ENCODE measurements at regions not wholly inside any gene's neighbourhood (a gene's known extent, or its start where the extent isn't known, plus 50 kb on each side); places are given as distances from the start of the nearest gene placed in this dataset.

DNA sequence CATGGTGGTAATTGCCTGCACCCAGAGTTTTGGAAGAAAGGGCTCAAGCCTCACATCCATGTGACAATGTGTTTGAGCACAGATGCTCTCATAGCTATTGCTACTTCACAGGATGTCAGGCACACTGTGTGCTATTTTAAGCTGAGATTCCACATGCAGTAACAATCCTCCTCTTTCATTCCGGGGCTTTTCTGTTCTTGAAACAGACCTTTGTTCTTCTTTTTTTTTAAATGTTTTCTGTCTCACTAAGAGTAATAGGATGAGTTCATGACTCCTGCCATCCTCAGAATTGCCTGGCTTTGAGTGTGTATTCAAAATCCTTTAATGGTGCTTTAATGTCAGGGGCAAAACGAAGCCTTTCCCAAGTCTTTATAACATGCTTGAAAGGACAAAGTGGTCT lies 198.9 kb downstream of the ABCC12 start:
- Mint-ChIP-seq H3K4me3 (ENCODE audit: unreplicated experiment) (no peak overlapping the region), H3K4me1 (ENCODE audit: low read depth) (no peaks in the 10 kb centered on the region), H3K27me3 (ENCODE audit: low read depth) (peaks cover 23% of the 10 kb centered on the region), H3K27ac (ENCODE audit: unreplicated experiment) (no peak overlapping the region), H3K9me3 (ENCODE audit: low read depth) (no peaks in the 10 kb centered on the region), H3K36me3 (ENCODE audit: low read depth) (no peaks in the 10 kb centered on the region)
- no peak for DNase-seq (ENCODE audit: low spot score)
- TF ChIP-seq, protein P1, sequence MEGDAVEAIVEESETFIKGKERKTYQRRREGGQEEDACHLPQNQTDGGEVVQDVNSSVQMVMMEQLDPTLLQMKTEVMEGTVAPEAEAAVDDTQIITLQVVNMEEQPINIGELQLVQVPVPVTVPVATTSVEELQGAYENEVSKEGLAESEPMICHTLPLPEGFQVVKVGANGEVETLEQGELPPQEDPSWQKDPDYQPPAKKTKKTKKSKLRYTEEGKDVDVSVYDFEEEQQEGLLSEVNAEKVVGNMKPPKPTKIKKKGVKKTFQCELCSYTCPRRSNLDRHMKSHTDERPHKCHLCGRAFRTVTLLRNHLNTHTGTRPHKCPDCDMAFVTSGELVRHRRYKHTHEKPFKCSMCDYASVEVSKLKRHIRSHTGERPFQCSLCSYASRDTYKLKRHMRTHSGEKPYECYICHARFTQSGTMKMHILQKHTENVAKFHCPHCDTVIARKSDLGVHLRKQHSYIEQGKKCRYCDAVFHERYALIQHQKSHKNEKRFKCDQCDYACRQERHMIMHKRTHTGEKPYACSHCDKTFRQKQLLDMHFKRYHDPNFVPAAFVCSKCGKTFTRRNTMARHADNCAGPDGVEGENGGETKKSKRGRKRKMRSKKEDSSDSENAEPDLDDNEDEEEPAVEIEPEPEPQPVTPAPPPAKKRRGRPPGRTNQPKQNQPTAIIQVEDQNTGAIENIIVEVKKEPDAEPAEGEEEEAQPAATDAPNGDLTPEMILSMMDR (IDR thresholded peaks at IDR 0.05) = no peak

DNA sequence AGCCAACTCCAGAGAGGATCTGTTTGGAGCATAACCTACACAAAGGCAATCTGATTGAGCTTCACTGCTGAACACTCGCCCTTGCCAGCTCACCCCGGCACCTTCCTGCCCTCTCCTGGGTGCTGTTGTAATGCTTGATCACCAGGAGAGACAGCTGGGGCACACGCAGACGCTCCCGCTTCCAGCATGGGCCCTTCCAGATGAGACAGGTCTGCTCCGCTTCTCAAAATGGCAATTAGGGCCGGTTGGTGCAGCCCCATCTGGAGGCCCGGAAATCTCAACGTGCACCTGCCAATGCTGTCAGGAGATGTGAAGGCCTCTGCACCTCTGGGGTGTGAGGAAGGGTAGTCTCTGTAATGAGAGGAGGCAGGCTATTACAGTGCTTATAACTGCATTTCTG lies 206.1 kb downstream of the ABCC12 start:
- Mint-ChIP-seq H3K4me1 (ENCODE audit: low read depth) (no peaks in the 10 kb centered on the region), H3K27me3 (ENCODE audit: low read depth) (peaks cover 6% of the 10 kb centered on the region), H3K9me3 (ENCODE audit: low read depth) (peaks cover 7% of the 10 kb centered on the region), H3K27ac (ENCODE audit: unreplicated experiment) (no peak overlapping the region), H3K4me3 (ENCODE audit: unreplicated experiment) (no peak overlapping the region), H3K36me3 (ENCODE audit: low read depth) (no peaks in the 10 kb centered on the region)
- DNase-seq (ENCODE audit: low spot score) = no peak
- TF ChIP-seq, protein P1 (IDR thresholded peaks at IDR 0.05) = no peak

GRCh38 chr16:47949276-47949675 lies 206.5 kb downstream of the ABCC12 start:
- Mint-ChIP-seq H3K9me3 (ENCODE audit: low read depth) (peaks cover 7% of the 10 kb centered on the region), H3K27me3 (ENCODE audit: low read depth) (peaks cover 9% of the 10 kb centered on the region), H3K4me3 (ENCODE audit: unreplicated experiment) (no peak overlapping the region), H3K36me3 (ENCODE audit: low read depth) (no peaks in the 10 kb centered on the region), H3K27ac (ENCODE audit: unreplicated experiment) (no peak overlapping the region), H3K4me1 (ENCODE audit: low read depth) (no peaks in the 10 kb centered on the region)
- no peak for DNase-seq (ENCODE audit: low spot score)
- TF ChIP-seq, protein P1 (IDR thresholded peaks at IDR 0.05) = no peak

DNA sequence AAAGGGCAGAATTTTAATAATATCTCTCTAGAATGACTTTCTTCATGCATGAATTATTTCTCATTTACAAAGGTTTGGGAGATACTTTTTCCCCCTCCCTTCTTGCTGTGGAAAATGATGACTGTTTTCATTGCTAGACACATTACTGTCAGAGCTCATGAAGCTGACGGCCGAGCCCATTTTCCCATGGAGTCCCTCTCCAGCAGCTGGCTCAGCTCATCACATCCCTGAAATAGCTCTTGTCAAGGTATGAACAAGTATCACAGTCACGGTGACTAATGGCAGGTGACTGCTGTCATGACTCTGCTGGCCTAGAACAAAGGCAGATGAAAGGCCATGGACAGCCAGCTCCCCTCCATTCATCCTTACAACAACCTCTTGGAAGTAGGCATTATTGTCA lies 208.1 kb downstream of the ABCC12 start:
- no peak overlapping the region for H3K27ac Mint-ChIP-seq (ENCODE audit: unreplicated experiment)
- no peak for DNase-seq (ENCODE audit: low spot score)
- no peaks in the 10 kb centered on the region for H3K4me1 Mint-ChIP-seq (ENCODE audit: low read depth)
- TF ChIP-seq, protein P1 (IDR thresholded peaks at IDR 0.05) = no peak
- no peaks in the 10 kb centered on the region for H3K36me3 Mint-ChIP-seq (ENCODE audit: low read depth)
- peaks cover 14% of the 10 kb centered on the region for H3K27me3 Mint-ChIP-seq (ENCODE audit: low read depth)
- H3K9me3 Mint-ChIP-seq (ENCODE audit: low read depth) = peaks cover 7% of the 10 kb centered on the region
- no peak overlapping the region for H3K4me3 Mint-ChIP-seq (ENCODE audit: unreplicated experiment)

DNA sequence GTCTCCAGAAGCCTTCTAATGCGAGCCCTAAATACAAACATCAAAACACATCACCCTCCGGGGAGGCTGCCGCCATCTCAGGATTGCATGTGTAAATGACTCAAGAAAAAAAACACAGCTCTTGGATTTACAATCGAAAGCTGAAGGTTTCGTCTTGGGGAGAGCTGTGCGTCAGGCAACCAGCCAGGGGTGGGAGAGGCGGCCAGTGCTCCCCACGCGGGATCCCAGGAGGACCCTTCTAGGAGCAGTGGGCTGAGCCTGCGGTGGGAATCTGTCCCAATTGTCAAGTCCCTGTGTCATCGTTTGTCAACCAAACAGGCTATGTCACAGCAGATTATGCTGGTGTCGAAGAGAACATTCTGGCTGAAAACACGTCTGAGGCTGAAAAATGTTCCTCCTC lies 209.7 kb downstream of the ABCC12 start:
- H3K27me3 Mint-ChIP-seq (ENCODE audit: low read depth) = peaks cover 15% of the 10 kb centered on the region
- no peak overlapping the region for H3K4me3 Mint-ChIP-seq (ENCODE audit: unreplicated experiment)
- no peak for DNase-seq (ENCODE audit: low spot score)
- H3K36me3 Mint-ChIP-seq (ENCODE audit: low read depth) = peaks cover 2% of the 10 kb centered on the region
- no peaks in the 10 kb centered on the region for H3K4me1 Mint-ChIP-seq (ENCODE audit: low read depth)
- peaks cover 6% of the 10 kb centered on the region for H3K9me3 Mint-ChIP-seq (ENCODE audit: low read depth)
- H3K27ac Mint-ChIP-seq (ENCODE audit: unreplicated experiment) = no peak overlapping the region
- TF ChIP-seq, protein P1 (IDR thresholded peaks at IDR 0.05) = no peak
